Panc1 (cell line): ENCODE measurements at regions not wholly inside any gene's neighbourhood (a gene's known extent, or its start where the extent isn't known, plus 50 kb on each side); places are given as distances from the start of the nearest gene placed in this dataset.

Source experiments
- ATAC-seq: fragments of 200-7000 bp; cut with Tn5 transposase; 2 replicates; pipeline ENCODE4 v1.9.1; 2020; ENCODE audit warnings: mild to moderate bottlenecking, moderate library complexity
- BruUV-seq: library from RNA; stranded (reverse); fragments of 400-500 nt; replicated peaks from 2 replicates; lab custom pipeline; 2021; lab: Mats Ljungman, UMichigan
- CTCF ChIA-PET: fragments of 300-600 bp; sonication (Branson Sonifier 250); formaldehyde crosslinking; loops from one replicate; lab custom pipeline; 2022; ENCODE audit warnings: antibody characterized with exemption; lab: Charles Lee
- POLR2A ChIA-PET: fragments of 300-600 bp; sonication (Branson Sonifier 250); formaldehyde crosslinking; loops from one replicate; lab custom pipeline; 2022; ENCODE audit warnings: antibody characterized with exemption; lab: Charles Lee
- DNase-seq: peaks from one replicate; pipeline ENCODE4 v3.0.0-alpha.2; 2010; ENCODE audit warnings: low read depth, low spot score
- H3K27ac ChIP-seq: 2 replicates; pipeline ENCODE4 v1.5.1; 2011; ENCODE audit warnings: mild to moderate bottlenecking, low read length, inconsistent platforms
- H3K27me3 ChIP-seq: fragments of 200-500 bp; sonication (Bioruptor generic); 2 replicates; pipeline ENCODE4 v1.6.0; 2014; ENCODE audit warnings: low read length, inconsistent platforms; ENCODE audit not compliant: control insufficient read depth, insufficient read depth
- H3K36me3 ChIP-seq: fragments of 200-500 bp; sonication (Bioruptor generic); 2 replicates; pipeline ENCODE4 v1.5.1; 2014; ENCODE audit warnings: inconsistent platforms, mild to moderate bottlenecking, low read length, moderate library complexity; ENCODE audit not compliant: control insufficient read depth, insufficient read depth
- H3K4me1 ChIP-seq: 2 replicates; pipeline ENCODE4 v1.5.1; 2011; ENCODE audit warnings: inconsistent platforms, mild to moderate bottlenecking, low read length, moderate library complexity; ENCODE audit not compliant: control insufficient read depth, insufficient read depth
- H3K4me3 ChIP-seq, 2 experiments: 2 replicates each; pipeline ENCODE4 v1.5.1; 2011 to 2012; ENCODE audit warnings: low read depth in 2 of 2, low read length in 2 of 2, mild to moderate bottlenecking in 2 of 2, inconsistent platforms in 1 of 2, moderate library complexity in 1 of 2
- H3K9me3 ChIP-seq: fragments of 200-500 bp; sonication (Bioruptor generic); 2 replicates; pipeline ENCODE4 v1.5.1; 2014; ENCODE audit warnings: low read depth, mild to moderate bottlenecking, inconsistent platforms, low read length, moderate library complexity; ENCODE audit not compliant: control insufficient read depth, insufficient read depth
- POLR2AphosphoS5 ChIP-seq: IDR thresholded peaks from 2 replicates; pipeline ENCODE4 v1.6.1; 2012; ENCODE audit warnings: mild to moderate bottlenecking, low read depth, low read length, moderate library complexity
- SIN3A ChIP-seq: IDR thresholded peaks from 2 replicates; pipeline ENCODE4 v1.6.1; 2012; ENCODE audit warnings: low read depth, mild to moderate bottlenecking, low read length, moderate library complexity, borderline replicate concordance; ENCODE audit not compliant: insufficient read depth
- TCF7L2 ChIP-seq: IDR thresholded peaks from 2 replicates; pipeline ENCODE4 v1.6.1; 2011; ENCODE audit warnings: mild to moderate bottlenecking, low read depth, low read length, inconsistent platforms
- in situ Hi-C: cut with HindIII; loops from 2 replicates; pipeline ENCODE4 v1.10.0; 2016; ENCODE audit warnings: low sequenced_read_pairs, low pct_unique_long_range_greater_than_20kb
- intact Hi-C: fragments of 100-400 bp; cut with micrococcal nuclease; formaldehyde crosslinking; loops from one replicate; pipeline ENCODE4 v1.10.0; 2022; ENCODE audit not compliant: unreplicated experiment
- TF ChIP-seq, protein P1 (sequence below): fragments of 450-650 bp; IDR thresholded peaks from 2 replicates; pipeline ENCODE4 v1.5.1; 2017; ENCODE audit warnings: mild to moderate bottlenecking
- TF ChIP-seq, protein P2 (sequence below), 2 experiments: IDR thresholded peaks; 2 replicates each; pipeline ENCODE4 v1.6.1; 2011 to 2012; ENCODE audit warnings: low read depth in 2 of 2, control low read depth in 1 of 2, low read length in 1 of 2, mild to moderate bottlenecking in 1 of 2, moderate library complexity in 1 of 2; ENCODE audit not compliant: insufficient read depth in 1 of 2

DNA sequence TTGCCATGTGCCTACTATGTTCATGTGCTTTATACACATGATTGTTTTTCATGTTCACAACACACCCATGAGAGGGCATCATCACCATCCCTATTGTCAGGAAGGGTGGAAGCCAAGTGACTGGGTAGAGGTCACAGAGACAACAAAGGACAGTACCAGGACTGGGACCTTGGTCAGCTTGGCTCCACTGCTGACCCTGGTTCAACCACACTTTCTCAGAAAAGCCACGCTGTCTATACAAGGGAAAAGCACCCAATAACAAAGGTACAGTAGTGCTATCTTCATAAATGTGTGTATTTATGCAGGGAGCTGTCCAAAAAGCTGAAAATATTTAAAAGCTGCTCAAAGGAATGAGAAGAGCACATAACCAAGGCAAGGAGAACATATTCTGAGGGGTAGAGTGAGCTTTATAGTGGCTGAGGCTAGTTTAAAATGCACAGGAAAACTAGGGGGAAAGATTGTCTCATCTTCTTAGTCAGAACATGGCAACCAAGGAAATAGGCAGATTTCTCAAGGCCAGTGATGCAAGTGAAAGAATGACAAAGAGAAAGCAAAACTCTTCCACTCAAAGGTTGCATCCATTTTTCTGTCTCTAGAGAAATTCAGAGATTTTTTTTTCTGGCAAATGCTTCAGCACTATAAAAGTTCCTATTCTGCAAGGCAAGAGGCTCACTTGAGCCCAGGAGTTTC is 415.0 kb downstream of the FOXO1 start:
- ATAC-seq (no peak), DNase-seq (no peak)
- in situ Hi-C loops (no loop called here), intact Hi-C loops (no loop called here)
- no peak overlapping the region for H3K4me3 ChIP-seq
- no TSS peak for BruUV-seq
- CTCF ChIA-PET = interaction anchor here (0.6 kb wide), 1 partner anchor 438 kb away, joined by 10 read pairs; no protein-coding TSS in a partner anchor
- H3K9me3 ChIP-seq = no peaks in the 10 kb centered on the region
- H3K4me1 ChIP-seq = no peaks in the 10 kb centered on the region
- TF ChIP-seq POLR2AphosphoS5 = no peak
- TF ChIP-seq, protein P1, sequence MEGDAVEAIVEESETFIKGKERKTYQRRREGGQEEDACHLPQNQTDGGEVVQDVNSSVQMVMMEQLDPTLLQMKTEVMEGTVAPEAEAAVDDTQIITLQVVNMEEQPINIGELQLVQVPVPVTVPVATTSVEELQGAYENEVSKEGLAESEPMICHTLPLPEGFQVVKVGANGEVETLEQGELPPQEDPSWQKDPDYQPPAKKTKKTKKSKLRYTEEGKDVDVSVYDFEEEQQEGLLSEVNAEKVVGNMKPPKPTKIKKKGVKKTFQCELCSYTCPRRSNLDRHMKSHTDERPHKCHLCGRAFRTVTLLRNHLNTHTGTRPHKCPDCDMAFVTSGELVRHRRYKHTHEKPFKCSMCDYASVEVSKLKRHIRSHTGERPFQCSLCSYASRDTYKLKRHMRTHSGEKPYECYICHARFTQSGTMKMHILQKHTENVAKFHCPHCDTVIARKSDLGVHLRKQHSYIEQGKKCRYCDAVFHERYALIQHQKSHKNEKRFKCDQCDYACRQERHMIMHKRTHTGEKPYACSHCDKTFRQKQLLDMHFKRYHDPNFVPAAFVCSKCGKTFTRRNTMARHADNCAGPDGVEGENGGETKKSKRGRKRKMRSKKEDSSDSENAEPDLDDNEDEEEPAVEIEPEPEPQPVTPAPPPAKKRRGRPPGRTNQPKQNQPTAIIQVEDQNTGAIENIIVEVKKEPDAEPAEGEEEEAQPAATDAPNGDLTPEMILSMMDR = no peak
- TF ChIP-seq, protein P2, sequence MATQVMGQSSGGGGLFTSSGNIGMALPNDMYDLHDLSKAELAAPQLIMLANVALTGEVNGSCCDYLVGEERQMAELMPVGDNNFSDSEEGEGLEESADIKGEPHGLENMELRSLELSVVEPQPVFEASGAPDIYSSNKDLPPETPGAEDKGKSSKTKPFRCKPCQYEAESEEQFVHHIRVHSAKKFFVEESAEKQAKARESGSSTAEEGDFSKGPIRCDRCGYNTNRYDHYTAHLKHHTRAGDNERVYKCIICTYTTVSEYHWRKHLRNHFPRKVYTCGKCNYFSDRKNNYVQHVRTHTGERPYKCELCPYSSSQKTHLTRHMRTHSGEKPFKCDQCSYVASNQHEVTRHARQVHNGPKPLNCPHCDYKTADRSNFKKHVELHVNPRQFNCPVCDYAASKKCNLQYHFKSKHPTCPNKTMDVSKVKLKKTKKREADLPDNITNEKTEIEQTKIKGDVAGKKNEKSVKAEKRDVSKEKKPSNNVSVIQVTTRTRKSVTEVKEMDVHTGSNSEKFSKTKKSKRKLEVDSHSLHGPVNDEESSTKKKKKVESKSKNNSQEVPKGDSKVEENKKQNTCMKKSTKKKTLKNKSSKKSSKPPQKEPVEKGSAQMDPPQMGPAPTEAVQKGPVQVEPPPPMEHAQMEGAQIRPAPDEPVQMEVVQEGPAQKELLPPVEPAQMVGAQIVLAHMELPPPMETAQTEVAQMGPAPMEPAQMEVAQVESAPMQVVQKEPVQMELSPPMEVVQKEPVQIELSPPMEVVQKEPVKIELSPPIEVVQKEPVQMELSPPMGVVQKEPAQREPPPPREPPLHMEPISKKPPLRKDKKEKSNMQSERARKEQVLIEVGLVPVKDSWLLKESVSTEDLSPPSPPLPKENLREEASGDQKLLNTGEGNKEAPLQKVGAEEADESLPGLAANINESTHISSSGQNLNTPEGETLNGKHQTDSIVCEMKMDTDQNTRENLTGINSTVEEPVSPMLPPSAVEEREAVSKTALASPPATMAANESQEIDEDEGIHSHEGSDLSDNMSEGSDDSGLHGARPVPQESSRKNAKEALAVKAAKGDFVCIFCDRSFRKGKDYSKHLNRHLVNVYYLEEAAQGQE (IDR thresholded peaks at IDR 0.05; ENCODE audit: insufficient read depth in 1 of 2, low read depth in 2 of 2, low read length in 1 of 2) = no peak
- TF ChIP-seq TCF7L2 = no peak
- no peaks in the 10 kb centered on the region for H3K36me3 ChIP-seq
- H3K27me3 ChIP-seq = no peaks in the 10 kb centered on the region
- H3K27ac ChIP-seq = no peak overlapping the region
- POLR2A ChIA-PET = interaction anchor here (0.6 kb wide), 1 partner anchor 16 kb away, joined by 5 read pairs; no protein-coding TSS in a partner anchor

DNA sequence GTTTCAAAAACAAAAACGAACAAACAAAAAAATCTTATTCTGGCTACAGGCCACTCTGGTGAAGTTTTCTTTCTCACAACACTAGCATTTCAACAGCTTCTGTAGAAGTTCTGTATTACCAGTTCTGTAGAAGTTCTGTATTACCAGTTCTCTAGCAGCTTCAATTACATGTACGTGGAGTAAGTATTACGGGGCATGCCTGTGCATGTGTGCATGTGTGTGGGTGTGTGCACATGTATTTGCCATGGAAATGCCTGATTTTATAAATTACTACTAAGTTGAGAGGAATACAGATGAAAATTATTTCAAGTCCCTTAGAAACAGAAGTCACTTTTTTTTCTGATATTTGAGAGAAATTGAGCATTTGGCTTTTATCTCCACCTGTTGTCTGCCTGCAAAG is 414.2 kb downstream of the FOXO1 start:
- no peak for TF ChIP-seq TCF7L2
- TF ChIP-seq SIN3A = no peak
- TF ChIP-seq, protein P1 = no peak
- TF ChIP-seq POLR2AphosphoS5 = no peak
- TF ChIP-seq, protein P2 (IDR thresholded peaks at IDR 0.05; ENCODE audit: insufficient read depth in 1 of 2, low read depth in 2 of 2, low read length in 1 of 2) = no peak
- in situ Hi-C loops (no loop called here), intact Hi-C loops (no loop called here)
- no peak overlapping the region for H3K27ac ChIP-seq
- DNase-seq (no peak), ATAC-seq (no peak)
- no TSS peak for BruUV-seq
- H3K4me3 ChIP-seq = no peak overlapping the region
- ChIA-PET POLR2A (interaction anchor here (0.6 kb wide), 1 partner anchor 15 kb away, joined by 5 read pairs; no protein-coding TSS in a partner anchor), CTCF (no interaction called here)
- H3K9me3 ChIP-seq = no peaks in the 10 kb centered on the region
- H3K4me1 ChIP-seq = no peaks in the 10 kb centered on the region
- no peaks in the 10 kb centered on the region for H3K36me3 ChIP-seq
- H3K27me3 ChIP-seq = no peaks in the 10 kb centered on the region
